ENCODE measurements at regions not wholly inside any gene's neighbourhood (a gene's known extent, or its start where the extent isn't known, plus 50 kb on each side); places are given as distances from the start of the nearest gene placed in this dataset.

GRCh38 chr14:101349108-101349507, 212.2 kb upstream of the DIO3 start:
- TF ChIP-seq GATA3 (IDR thresholded peaks at IDR 0.05; ENCODE audit: low read depth, low read length) (no peak), GATA2 (IDR thresholded peaks at IDR 0.05; ENCODE audit: low read depth, low read length) (no peak)

GRCh38 chr14:101350021-101350420, 211.3 kb upstream of the DIO3 start:
- TF ChIP-seq GATA2 (IDR thresholded peaks at IDR 0.05; ENCODE audit: low read depth, low read length) (no peak), GATA3 (IDR thresholded peaks at IDR 0.05; ENCODE audit: low read depth, low read length) (no peak)

- no peak for TF ChIP-seq GATA3 (IDR thresholded peaks at IDR 0.05; ENCODE audit: low read depth, low read length)
- no peak for TF ChIP-seq GATA2 (IDR thresholded peaks at IDR 0.05; ENCODE audit: low read depth, low read length)
Measured at GRCh38 chr14:101350691-101351090, 210.6 kb upstream of the DIO3 start.

GRCh38 chr14:101351146-101351545, 210.1 kb upstream of the DIO3 start:
- TF ChIP-seq GATA2 (IDR thresholded peaks at IDR 0.05; ENCODE audit: low read depth, low read length), result no peak
- no peak for TF ChIP-seq GATA3 (IDR thresholded peaks at IDR 0.05; ENCODE audit: low read depth, low read length)

- TF ChIP-seq GATA3 (IDR thresholded peaks at IDR 0.05; ENCODE audit: low read depth, low read length) (no peak), GATA2 (IDR thresholded peaks at IDR 0.05; ENCODE audit: low read depth, low read length) (no peak)
Measured at GRCh38 chr14:101351769-101352168, 209.5 kb upstream of the DIO3 start.

GRCh38 chr14:101352567-101352966, 208.7 kb upstream of the DIO3 start:
- no peak for TF ChIP-seq GATA2 (IDR thresholded peaks at IDR 0.05; ENCODE audit: low read depth, low read length)
- TF ChIP-seq GATA3 (IDR thresholded peaks at IDR 0.05; ENCODE audit: low read depth, low read length), result no peak

GRCh38 chr14:101353422-101353821, 207.9 kb upstream of the DIO3 start:
- TF ChIP-seq GATA2 (IDR thresholded peaks at IDR 0.05; ENCODE audit: low read depth, low read length) (no peak), GATA3 (IDR thresholded peaks at IDR 0.05; ENCODE audit: low read depth, low read length) (no peak)

- TF ChIP-seq GATA2 (IDR thresholded peaks at IDR 0.05; ENCODE audit: low read depth, low read length) (no peak), GATA3 (IDR thresholded peaks at IDR 0.05; ENCODE audit: low read depth, low read length) (no peak)
Measured at GRCh38 chr14:101354726-101355125, 206.6 kb upstream of the DIO3 start.

GRCh38 chr14:101355284-101355683, 206.0 kb upstream of the DIO3 start:
- TF ChIP-seq GATA3 (IDR thresholded peaks at IDR 0.05; ENCODE audit: low read depth, low read length), result no peak
- TF ChIP-seq GATA2 (IDR thresholded peaks at IDR 0.05; ENCODE audit: low read depth, low read length), result no peak

GRCh38 chr14:101357038-101357437, 204.3 kb upstream of the DIO3 start:
- no peak for TF ChIP-seq GATA2 (IDR thresholded peaks at IDR 0.05; ENCODE audit: low read depth, low read length)
- TF ChIP-seq GATA3 (IDR thresholded peaks at IDR 0.05; ENCODE audit: low read depth, low read length), result no peak

- TF ChIP-seq GATA2 (IDR thresholded peaks at IDR 0.05; ENCODE audit: low read depth, low read length) (no peak), GATA3 (IDR thresholded peaks at IDR 0.05; ENCODE audit: low read depth, low read length) (no peak)
Measured at GRCh38 chr14:101357559-101358319, 203.6 kb upstream of the DIO3 start.

- no peak for TF ChIP-seq GATA3 (IDR thresholded peaks at IDR 0.05; ENCODE audit: low read depth, low read length)
- TF ChIP-seq GATA2 (IDR thresholded peaks at IDR 0.05; ENCODE audit: low read depth, low read length), result no peak
Measured at GRCh38 chr14:101358320-101359125, 202.8 kb upstream of the DIO3 start.

GRCh38 chr14:101359221-101360053, 201.9 kb upstream of the DIO3 start:
- TF ChIP-seq GATA3 (IDR thresholded peaks at IDR 0.05; ENCODE audit: low read depth, low read length), result no peak
- TF ChIP-seq GATA2 (IDR thresholded peaks at IDR 0.05; ENCODE audit: low read depth, low read length), result no peak
